Central memory CD8-positive, alpha-beta T cell (primary cell): ENCODE measurements at regions not wholly inside any gene's neighbourhood (a gene's known extent, or its start where the extent isn't known, plus 50 kb on each side); places are given as distances from the start of the nearest gene placed in this dataset.

Experiments
- ATAC-seq: fragments of 150-1000 bp; cut with Tn5 transposase; replicated peaks from 2 replicates; pipeline ENCODE4 v1.10.0; 2022; ENCODE audit warnings: mild to moderate bottlenecking, moderate FRiP score, moderate number of reproducible peaks; ENCODE audit not compliant: poor library complexity, severe bottlenecking; ENCODE audit errors: extremely low read depth
- DNase-seq, 2 donors: peaks; one replicate each; pipeline ENCODE4 v3.0.0; 2021; ENCODE audit warnings: low spot score in 2 of 2
- H3K27ac Mint-ChIP-seq: one replicate; pipeline ENCODE4 v1.8.0; 2022; ENCODE audit warnings: low read depth, mild to moderate bottlenecking, moderate library complexity, mixed read lengths
- H3K27me3 Mint-ChIP-seq: one replicate; pipeline ENCODE4 v1.8.0; 2022; ENCODE audit warnings: mixed read lengths
- H3K36me3 Mint-ChIP-seq: one replicate; pipeline ENCODE4 v1.8.0; 2022; ENCODE audit warnings: mild to moderate bottlenecking, moderate library complexity, mixed read lengths; ENCODE audit not compliant: insufficient read depth
- H3K4me1 Mint-ChIP-seq: one replicate; pipeline ENCODE4 v1.8.0; 2022; ENCODE audit warnings: mixed read lengths
- H3K4me3 Mint-ChIP-seq: one replicate; pipeline ENCODE4 v1.8.0; 2022; ENCODE audit warnings: mild to moderate bottlenecking, moderate library complexity, mixed read lengths
- H3K9me3 Mint-ChIP-seq: one replicate; pipeline ENCODE4 v1.8.0; 2022; ENCODE audit warnings: mixed read lengths

DNA sequence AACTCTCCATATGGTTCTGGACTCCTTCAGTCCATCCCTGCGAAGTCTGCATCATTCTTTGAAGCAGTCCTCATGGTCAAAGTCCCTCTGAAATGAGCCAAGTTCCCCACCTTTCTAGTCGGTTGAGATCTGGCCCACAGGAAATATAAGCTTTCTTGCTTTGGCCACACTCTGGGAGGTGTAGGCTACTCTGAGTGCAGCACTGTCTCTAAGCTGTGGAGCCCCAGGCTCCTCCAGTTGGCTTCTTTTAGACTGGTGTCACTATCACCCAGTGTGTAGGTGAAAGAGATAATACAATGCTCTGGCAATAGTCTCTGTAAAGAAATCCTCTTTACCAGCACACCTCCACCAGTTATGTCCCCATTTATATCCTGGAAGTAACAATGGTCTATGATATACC is 486.5 kb upstream of the KLF12 start:
- Mint-ChIP-seq H3K9me3 (no peaks in the 10 kb centered on the region), H3K4me1 (no peaks in the 10 kb centered on the region), H3K4me3 (no peak overlapping the region), H3K27ac (no peak overlapping the region), H3K36me3 (no peaks in the 10 kb centered on the region), H3K27me3 (peaks cover 27% of the 10 kb centered on the region)
- DNase-seq (no peak), ATAC-seq (no peak)

- H3K4me3 Mint-ChIP-seq: no peak overlapping the region
- no peaks in the 10 kb centered on the region for H3K9me3 Mint-ChIP-seq
- H3K27ac Mint-ChIP-seq: no peak overlapping the region
- ATAC-seq: no peak
- DNase-seq: no peak
- H3K27me3 Mint-ChIP-seq: peaks cover 31% of the 10 kb centered on the region
- no peaks in the 10 kb centered on the region for H3K36me3 Mint-ChIP-seq
- no peaks in the 10 kb centered on the region for H3K4me1 Mint-ChIP-seq
These were observed 486.1 kb upstream of the KLF12 start for GRCh38 chr13:74620308-74620707.

DNA sequence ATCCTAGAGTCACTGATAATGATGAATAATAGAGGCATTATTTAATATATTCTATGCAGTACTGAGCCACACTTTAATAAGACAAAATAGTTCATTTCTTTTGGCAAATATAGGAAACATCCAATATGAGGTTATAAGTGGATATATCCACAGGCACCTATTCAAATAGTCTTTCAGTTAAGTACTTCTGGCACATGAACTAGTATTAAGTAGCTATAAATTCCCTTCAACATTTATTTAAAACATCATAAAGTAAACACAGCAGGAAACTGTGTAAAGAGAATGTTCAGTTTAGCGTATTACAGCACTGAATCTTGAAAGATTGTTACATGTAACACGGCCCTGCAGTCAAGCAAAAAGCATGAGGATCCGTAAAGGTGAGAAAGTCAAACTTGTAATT is 463.3 kb upstream of the KLF12 start:
- no peak for ATAC-seq
- Mint-ChIP-seq H3K4me3 (no peak overlapping the region), H3K27me3 (peaks cover 71% of the 10 kb centered on the region), H3K9me3 (peaks cover 5% of the 10 kb centered on the region), H3K27ac (no peak overlapping the region), H3K4me1 (no peaks in the 10 kb centered on the region), H3K36me3 (no peaks in the 10 kb centered on the region)
- no peak for DNase-seq

DNA sequence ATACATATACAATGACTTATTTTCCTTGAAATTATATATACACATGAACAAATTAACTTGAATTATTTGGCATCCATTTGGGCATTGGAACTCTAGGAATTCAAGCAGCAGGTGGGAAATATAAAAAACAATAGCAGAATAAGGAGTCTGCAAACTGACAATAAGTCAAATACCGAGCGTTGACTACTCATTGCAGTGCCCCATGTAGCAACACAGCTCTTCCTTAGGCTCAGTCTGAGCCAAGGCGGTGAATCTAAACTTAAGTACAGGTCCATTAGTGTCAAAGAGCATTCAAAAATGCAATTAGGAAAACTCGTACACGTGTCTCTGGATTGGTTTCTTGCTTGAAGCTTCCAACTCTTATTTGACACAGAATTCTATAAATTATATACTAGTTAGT is 462.5 kb upstream of the KLF12 start:
- no peak for ATAC-seq
- Mint-ChIP-seq H3K27me3 (peaks cover 71% of the 10 kb centered on the region), H3K4me3 (no peak overlapping the region)

GRCh38 chr13:74593688-74594087 is 459.5 kb upstream of the KLF12 start:
- H3K9me3 Mint-ChIP-seq: peaks cover 5% of the 10 kb centered on the region
- DNase-seq: no peak
- H3K27me3 Mint-ChIP-seq: peaks cover 71% of the 10 kb centered on the region
- ATAC-seq: no peak
- no peak overlapping the region for H3K27ac Mint-ChIP-seq
- no peaks in the 10 kb centered on the region for H3K4me1 Mint-ChIP-seq
- no peaks in the 10 kb centered on the region for H3K36me3 Mint-ChIP-seq
- H3K4me3 Mint-ChIP-seq: no peak overlapping the region

More for the DNA sequence above, 462.5 kb upstream of the KLF12 start:
- no peak for DNase-seq
- no peaks in the 10 kb centered on the region for H3K36me3 Mint-ChIP-seq
- H3K9me3 Mint-ChIP-seq: peaks cover 5% of the 10 kb centered on the region
- no peak overlapping the region for H3K27ac Mint-ChIP-seq
- H3K4me1 Mint-ChIP-seq: no peaks in the 10 kb centered on the region

GRCh38 chr13:74586847-74587246 is 452.6 kb upstream of the KLF12 start:
- no peak overlapping the region for H3K4me3 Mint-ChIP-seq
- H3K4me1 Mint-ChIP-seq: no peaks in the 10 kb centered on the region
- DNase-seq (no peak), ATAC-seq (no peak)
- no peaks in the 10 kb centered on the region for H3K9me3 Mint-ChIP-seq
- H3K36me3 Mint-ChIP-seq: no peaks in the 10 kb centered on the region
- no peak overlapping the region for H3K27ac Mint-ChIP-seq
- peaks cover 44% of the 10 kb centered on the region for H3K27me3 Mint-ChIP-seq

DNA sequence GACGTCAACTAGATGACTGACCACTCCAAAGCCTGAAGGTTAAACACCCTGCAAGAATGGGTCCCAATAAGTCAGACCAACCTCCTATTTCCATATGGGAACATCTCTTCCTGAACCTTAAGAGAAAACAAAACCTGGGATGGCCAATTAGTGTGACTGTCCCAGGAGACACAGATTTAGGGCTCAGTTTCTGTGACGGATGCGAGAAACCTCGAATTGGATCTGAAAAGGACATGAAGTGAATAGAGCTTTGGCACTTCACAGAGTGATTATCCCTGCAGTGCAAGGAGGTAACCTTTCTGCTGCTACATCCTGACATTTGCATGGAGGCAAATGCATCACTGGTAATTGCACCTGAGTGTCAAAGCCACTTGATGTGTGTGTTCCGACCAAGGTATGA is 442.2 kb upstream of the KLF12 start:
- Mint-ChIP-seq H3K36me3 (no peaks in the 10 kb centered on the region), H3K27me3 (peaks cover 90% of the 10 kb centered on the region), H3K4me3 (peak overlapping the region; percentile 41), H3K9me3 (no peaks in the 10 kb centered on the region), H3K4me1 (peaks cover 8% of the 10 kb centered on the region), H3K27ac (no peak overlapping the region)
- DNase-seq (no peak), ATAC-seq (no peak)

DNA sequence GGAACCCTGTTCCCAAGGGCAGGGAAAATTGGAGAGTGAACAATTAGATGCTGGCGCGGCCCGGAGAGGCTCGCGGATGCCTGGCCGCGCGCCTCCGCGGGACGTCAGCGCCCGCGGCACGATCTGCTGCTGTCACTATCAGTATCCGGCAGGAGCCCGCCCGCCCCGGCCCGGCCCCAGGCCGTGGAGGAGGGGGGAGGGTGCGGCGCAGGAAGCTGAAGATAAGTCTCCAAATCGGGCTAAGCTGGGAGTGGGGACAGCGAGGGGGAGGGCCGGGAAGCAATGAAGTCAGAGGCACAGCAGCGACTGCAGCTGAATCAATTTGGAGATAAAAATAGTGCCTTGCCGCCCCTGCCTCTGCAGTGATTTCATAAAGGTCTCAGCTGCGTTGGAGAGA is 441.5 kb upstream of the KLF12 start:
- DNase-seq: peak; percentile 17 to 19
- H3K36me3 Mint-ChIP-seq: no peaks in the 10 kb centered on the region
- peak overlapping the region; percentile 41 for H3K4me3 Mint-ChIP-seq
- peaks cover 83% of the 10 kb centered on the region for H3K27me3 Mint-ChIP-seq
- no peak overlapping the region for H3K27ac Mint-ChIP-seq
- peak; percentile 90 for ATAC-seq
- no peaks in the 10 kb centered on the region for H3K9me3 Mint-ChIP-seq
- peaks cover 8% of the 10 kb centered on the region for H3K4me1 Mint-ChIP-seq

GRCh38 chr13:74574964-74575728 is 440.9 kb upstream of the KLF12 start:
- no peak for DNase-seq
- no peaks in the 10 kb centered on the region for H3K9me3 Mint-ChIP-seq
- peak; percentile 26 for ATAC-seq
- H3K4me1 Mint-ChIP-seq: peaks cover 8% of the 10 kb centered on the region
- H3K36me3 Mint-ChIP-seq: no peaks in the 10 kb centered on the region
- H3K27me3 Mint-ChIP-seq: peaks cover 81% of the 10 kb centered on the region
- H3K4me3 Mint-ChIP-seq: peak overlapping the region; percentile 41
- H3K27ac Mint-ChIP-seq: no peak overlapping the region

GRCh38 chr13:74573654-74574053 is 439.4 kb upstream of the KLF12 start:
- Mint-ChIP-seq H3K27me3 (peaks cover 81% of the 10 kb centered on the region), H3K36me3 (no peaks in the 10 kb centered on the region), H3K9me3 (no peaks in the 10 kb centered on the region), H3K27ac (no peak overlapping the region), H3K4me3 (no peak overlapping the region), H3K4me1 (peaks cover 8% of the 10 kb centered on the region)
- DNase-seq (no peak), ATAC-seq (no peak)

DNA sequence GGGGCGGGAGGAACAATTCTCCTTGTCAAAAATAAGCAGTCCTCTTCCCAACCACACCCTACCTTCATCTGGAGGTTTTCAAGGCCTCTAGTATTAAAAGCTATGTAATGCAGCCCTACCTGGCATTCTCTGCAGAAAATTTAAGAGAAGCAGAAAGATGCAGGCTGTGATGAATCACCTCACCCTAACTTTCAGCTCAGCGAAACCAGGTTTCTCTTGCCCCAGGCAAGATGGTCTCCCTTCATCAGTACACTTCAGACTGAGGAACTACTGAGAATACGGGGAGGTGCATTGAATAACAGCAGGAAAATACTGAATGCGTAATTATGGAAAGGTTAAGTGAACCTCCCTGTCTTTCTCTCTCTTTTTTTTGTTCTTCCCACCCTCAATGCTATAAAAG is 437.6 kb upstream of the KLF12 start:
- Mint-ChIP-seq H3K27ac (no peak overlapping the region), H3K4me1 (peaks cover 8% of the 10 kb centered on the region), H3K9me3 (no peaks in the 10 kb centered on the region), H3K4me3 (no peak overlapping the region), H3K27me3 (peaks cover 87% of the 10 kb centered on the region), H3K36me3 (no peaks in the 10 kb centered on the region)
- ATAC-seq: no peak
- no peak for DNase-seq

GRCh38 chr13:74570834-74571233 is 436.6 kb upstream of the KLF12 start:
- peaks cover 87% of the 10 kb centered on the region for H3K27me3 Mint-ChIP-seq
- no peaks in the 10 kb centered on the region for H3K36me3 Mint-ChIP-seq

GRCh38 chr13:74570046-74570445 is 435.8 kb upstream of the KLF12 start:
- ATAC-seq: no peak
- H3K27me3 Mint-ChIP-seq: peaks cover 85% of the 10 kb centered on the region

More at GRCh38 chr13:74570834-74571233, 436.6 kb upstream of the KLF12 start:
- DNase-seq: no peak
- Mint-ChIP-seq H3K4me1 (peaks cover 8% of the 10 kb centered on the region), H3K4me3 (no peak overlapping the region), H3K9me3 (no peaks in the 10 kb centered on the region), H3K27ac (no peak overlapping the region)
- ATAC-seq: no peak

More at GRCh38 chr13:74570046-74570445, 435.8 kb upstream of the KLF12 start:
- Mint-ChIP-seq H3K27ac (no peak overlapping the region), H3K36me3 (no peaks in the 10 kb centered on the region), H3K4me3 (no peak overlapping the region), H3K4me1 (peaks cover 2% of the 10 kb centered on the region), H3K9me3 (no peaks in the 10 kb centered on the region)
- DNase-seq: no peak
